ENCODE measurements at regions not wholly inside any gene's neighbourhood (a gene's known extent, or its start where the extent isn't known, plus 50 kb on each side); places are given as distances from the start of the nearest gene placed in this dataset.

DNA sequence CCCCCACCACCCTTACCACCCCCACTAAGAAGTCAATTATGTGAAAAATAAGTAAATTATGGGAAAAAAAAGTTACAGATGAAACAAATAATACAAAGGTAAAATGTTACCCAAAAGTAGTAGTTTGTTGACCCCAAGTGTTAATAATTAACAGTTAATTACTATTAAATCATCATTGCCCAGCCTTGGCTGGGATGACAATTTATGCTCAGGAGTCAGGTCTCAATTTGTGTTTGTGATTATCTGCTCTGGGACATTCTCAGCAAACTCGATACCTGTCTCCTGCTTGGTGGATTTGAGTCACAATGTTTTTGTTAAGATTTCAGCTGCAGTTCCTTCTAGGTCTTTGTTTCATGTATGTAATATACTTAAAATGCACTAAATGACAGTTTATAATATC, 172.3 kb upstream of the IRX3 start:
- CTCF ChIA-PET, result no interaction called here
- no peak for DNase-seq
- intact Hi-C loops (cut with micrococcal nuclease; ENCODE audit: unreplicated experiment), result no loop called here
- H3K4me1 Mint-ChIP-seq (ENCODE audit: low read depth, unreplicated experiment), result no peaks in the 10 kb centered on the region
- H3K4me3 Mint-ChIP-seq (ENCODE audit: low read depth, unreplicated experiment), result no peak overlapping the region
- peaks cover 2% of the 10 kb centered on the region for H3K9me3 Mint-ChIP-seq (ENCODE audit: low read depth, unreplicated experiment)
- H3K27ac Mint-ChIP-seq (ENCODE audit: unreplicated experiment), result no peak overlapping the region
- no TSS peak for BruUV-seq (replicated peaks)
- TF ChIP-seq, protein P1, sequence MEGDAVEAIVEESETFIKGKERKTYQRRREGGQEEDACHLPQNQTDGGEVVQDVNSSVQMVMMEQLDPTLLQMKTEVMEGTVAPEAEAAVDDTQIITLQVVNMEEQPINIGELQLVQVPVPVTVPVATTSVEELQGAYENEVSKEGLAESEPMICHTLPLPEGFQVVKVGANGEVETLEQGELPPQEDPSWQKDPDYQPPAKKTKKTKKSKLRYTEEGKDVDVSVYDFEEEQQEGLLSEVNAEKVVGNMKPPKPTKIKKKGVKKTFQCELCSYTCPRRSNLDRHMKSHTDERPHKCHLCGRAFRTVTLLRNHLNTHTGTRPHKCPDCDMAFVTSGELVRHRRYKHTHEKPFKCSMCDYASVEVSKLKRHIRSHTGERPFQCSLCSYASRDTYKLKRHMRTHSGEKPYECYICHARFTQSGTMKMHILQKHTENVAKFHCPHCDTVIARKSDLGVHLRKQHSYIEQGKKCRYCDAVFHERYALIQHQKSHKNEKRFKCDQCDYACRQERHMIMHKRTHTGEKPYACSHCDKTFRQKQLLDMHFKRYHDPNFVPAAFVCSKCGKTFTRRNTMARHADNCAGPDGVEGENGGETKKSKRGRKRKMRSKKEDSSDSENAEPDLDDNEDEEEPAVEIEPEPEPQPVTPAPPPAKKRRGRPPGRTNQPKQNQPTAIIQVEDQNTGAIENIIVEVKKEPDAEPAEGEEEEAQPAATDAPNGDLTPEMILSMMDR (IDR thresholded peaks at IDR 0.05; ENCODE audit: unreplicated experiment), result no peak
- H3K36me3 Mint-ChIP-seq (ENCODE audit: insufficient read depth, unreplicated experiment), result no peaks in the 10 kb centered on the region
- peaks cover 17% of the 10 kb centered on the region for H3K27me3 Mint-ChIP-seq (ENCODE audit: unreplicated experiment)

DNA sequence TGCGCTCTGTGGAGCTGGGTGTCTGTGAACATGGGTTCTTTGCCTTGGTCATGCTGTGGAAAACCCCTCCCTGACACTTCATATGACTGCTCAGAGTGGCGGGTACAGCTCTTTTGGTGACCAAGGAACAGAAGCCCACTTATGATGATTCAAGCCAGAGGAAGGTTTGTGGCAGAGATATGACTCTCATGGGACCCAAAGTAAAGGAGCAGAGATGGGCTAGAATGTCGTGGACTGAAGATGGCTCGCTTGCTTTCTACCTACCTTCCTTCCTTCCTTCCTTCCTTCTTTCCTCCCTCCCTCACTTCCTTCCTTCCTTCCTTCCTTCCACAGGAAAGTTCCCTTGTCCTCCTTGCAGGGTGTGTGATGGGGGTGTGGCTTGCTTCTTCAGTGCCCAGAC, 169.7 kb upstream of the IRX3 start:
- intact Hi-C loops (cut with micrococcal nuclease; ENCODE audit: unreplicated experiment), result no loop called here
- TF ChIP-seq, protein P1 (IDR thresholded peaks at IDR 0.05; ENCODE audit: unreplicated experiment), result no peak
- CTCF ChIA-PET, result no interaction called here
- no peaks in the 10 kb centered on the region for H3K9me3 Mint-ChIP-seq (ENCODE audit: low read depth, unreplicated experiment)
- H3K4me1 Mint-ChIP-seq (ENCODE audit: low read depth, unreplicated experiment), result no peaks in the 10 kb centered on the region
- no peak overlapping the region for H3K4me3 Mint-ChIP-seq (ENCODE audit: low read depth, unreplicated experiment)
- DNase-seq, result no peak
- no peaks in the 10 kb centered on the region for H3K36me3 Mint-ChIP-seq (ENCODE audit: insufficient read depth, unreplicated experiment)
- H3K27ac Mint-ChIP-seq (ENCODE audit: unreplicated experiment), result no peak overlapping the region
- H3K27me3 Mint-ChIP-seq (ENCODE audit: unreplicated experiment), result peaks cover 28% of the 10 kb centered on the region
- BruUV-seq (replicated peaks), result no TSS peak

DNA sequence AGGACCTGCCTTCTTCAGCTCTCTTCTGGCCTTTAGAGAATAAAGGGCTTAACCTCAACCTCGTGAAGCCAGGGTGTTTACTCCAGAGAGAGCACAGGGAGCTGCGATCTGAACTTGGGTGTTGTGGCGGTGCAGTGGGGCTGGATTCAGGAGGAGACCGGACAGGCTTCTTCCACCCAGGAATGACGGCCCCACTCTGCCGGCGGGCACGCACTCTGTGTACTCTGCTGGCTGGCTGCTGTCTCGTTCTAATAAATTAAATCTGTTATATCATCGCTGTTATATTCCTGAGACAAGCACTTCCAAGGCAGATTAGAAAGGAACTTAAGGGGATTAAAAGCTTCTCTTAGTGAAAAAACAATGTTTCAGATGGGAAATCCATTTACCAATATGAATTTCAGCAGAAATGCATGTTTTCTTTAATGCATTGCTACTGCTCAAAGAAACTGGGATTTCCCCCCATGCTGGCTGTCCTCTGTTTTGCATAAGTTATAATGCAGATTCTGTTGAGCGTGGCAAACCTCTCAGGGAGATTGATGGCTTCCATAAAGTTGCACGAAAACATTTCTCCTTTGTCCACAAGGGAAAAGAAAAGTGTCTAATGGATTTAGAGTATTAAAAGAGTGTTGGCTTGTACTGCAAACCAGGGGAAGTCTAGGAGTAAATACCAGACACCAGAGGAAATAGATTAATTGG, 168.6 kb upstream of the IRX3 start:
- DNase-seq, result no peak
- Mint-ChIP-seq H3K4me1 (ENCODE audit: low read depth, unreplicated experiment) (no peaks in the 10 kb centered on the region), H3K27me3 (ENCODE audit: unreplicated experiment) (peaks cover 37% of the 10 kb centered on the region), H3K27ac (ENCODE audit: unreplicated experiment) (no peak overlapping the region), H3K36me3 (ENCODE audit: insufficient read depth, unreplicated experiment) (no peaks in the 10 kb centered on the region), H3K4me3 (ENCODE audit: low read depth, unreplicated experiment) (no peak overlapping the region), H3K9me3 (ENCODE audit: low read depth, unreplicated experiment) (no peaks in the 10 kb centered on the region)
- TF ChIP-seq, protein P1 (IDR thresholded peaks at IDR 0.05; ENCODE audit: unreplicated experiment), result no peak
- CTCF ChIA-PET, result interaction anchor here (1.3 kb wide), 1 partner anchor 25 kb away, joined by 4 read pairs; no protein-coding TSS in a partner anchor
- intact Hi-C loops (cut with micrococcal nuclease; ENCODE audit: unreplicated experiment), result no loop called here
- BruUV-seq (replicated peaks), result no TSS peak

DNA sequence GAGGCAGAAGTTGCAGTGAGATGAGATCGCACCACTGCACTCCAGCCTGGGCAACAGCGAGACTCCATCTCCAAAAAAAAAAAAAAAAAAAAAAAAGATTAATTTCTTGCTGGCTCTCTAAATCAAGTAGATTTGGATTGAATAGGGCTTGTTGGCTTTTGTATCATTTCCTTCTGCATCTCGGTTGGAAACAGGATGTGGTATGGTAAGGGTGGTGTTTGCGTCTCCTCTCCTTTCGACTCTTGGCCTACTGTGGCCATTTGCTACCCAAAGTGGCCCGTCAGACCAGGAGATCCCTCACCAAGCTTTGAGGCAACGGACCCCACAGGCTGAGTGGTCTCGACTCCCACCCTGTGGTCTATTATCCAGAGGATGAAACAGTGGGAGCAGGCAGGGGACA, 168.0 kb upstream of the IRX3 start:
- Mint-ChIP-seq H3K4me3 (ENCODE audit: low read depth, unreplicated experiment) (no peak overlapping the region), H3K36me3 (ENCODE audit: insufficient read depth, unreplicated experiment) (no peaks in the 10 kb centered on the region), H3K4me1 (ENCODE audit: low read depth, unreplicated experiment) (no peaks in the 10 kb centered on the region), H3K27ac (ENCODE audit: unreplicated experiment) (no peak overlapping the region), H3K27me3 (ENCODE audit: unreplicated experiment) (peaks cover 37% of the 10 kb centered on the region), H3K9me3 (ENCODE audit: low read depth, unreplicated experiment) (no peaks in the 10 kb centered on the region)
- no peak for DNase-seq
- CTCF ChIA-PET, result interaction anchor here (1.3 kb wide), 1 partner anchor 24 kb away, joined by 4 read pairs; no protein-coding TSS in a partner anchor
- TF ChIP-seq, protein P1 (IDR thresholded peaks at IDR 0.05; ENCODE audit: unreplicated experiment), result no peak
- BruUV-seq (replicated peaks), result no TSS peak
- intact Hi-C loops (cut with micrococcal nuclease; ENCODE audit: unreplicated experiment), result no loop called here
